ENCODE measurements at regions not wholly inside any gene's neighbourhood (a gene's known extent, or its start where the extent isn't known, plus 50 kb on each side); places are given as distances from the start of the nearest gene placed in this dataset.

GRCh38 chr14:105838591-105839424 lies 312.4 kb downstream of the TMEM121 start:
- TF ChIP-seq SNAI2 (CRISPR knock-in tag; IDR thresholded peaks at IDR 0.05) (no peak), CSRNP3 (CRISPR knock-in tag; IDR thresholded peaks at IDR 0.05) (no peak), PATZ1 (CRISPR knock-in tag; IDR thresholded peaks at IDR 0.05; ENCODE audit: borderline replicate concordance) (no peak)
